ENCODE measurements at regions not wholly inside any gene's neighbourhood (a gene's known extent, or its start where the extent isn't known, plus 50 kb on each side); places are given as distances from the start of the nearest gene placed in this dataset.

GRCh38 chr3:162385387-162385786 is 888.8 kb downstream of the OTOL1 start:
- WGBS, 2 donors: 86 to 92% methylated on average over 1 of the region's 1 CpG
- no peak overlapping the region for H3K4me3 ChIP-seq

GRCh38 chr3:162390891-162391290 is 894.3 kb downstream of the OTOL1 start:
- no peak overlapping the region for H3K4me3 ChIP-seq
- peaks cover 0 to 3% (median 0%) of the 10 kb centered on the region in 4 donors for H3K9me3 ChIP-seq (ENCODE audit: control insufficient read depth in 4 of 4, insufficient read depth in 3 of 4, low read length in 3 of 4)
- TF ChIP-seq CTCF (IDR thresholded peaks at IDR 0.05; ENCODE audit: control extremely low read depth, extremely low read depth): no peak
- no peak for DNase-seq
- no peaks in the 10 kb centered on the region for H3K27me3 ChIP-seq (ENCODE audit: control insufficient read depth in 3 of 3, insufficient read depth in 3 of 3, low read length in 2 of 3)
- 77 to 78% methylated on average over 3 of the region's 3 CpGs for WGBS, 2 donors
- H3K9ac ChIP-seq (ENCODE audit: insufficient read depth in 1 of 2, low read length in 2 of 2): no peak overlapping the region
- ATAC-seq (ENCODE audit: insufficient read depth, low FRiP score): no peak
- H3K4me1 ChIP-seq (ENCODE audit: control insufficient read depth in 5 of 5, insufficient read depth in 5 of 5, low read length in 5 of 5): no peaks in the 10 kb centered on the region
- no peaks in the 10 kb centered on the region for H3K36me3 ChIP-seq (ENCODE audit: control insufficient read depth in 4 of 4, insufficient read depth in 4 of 4, low read length in 4 of 4)
- H3K27ac ChIP-seq (ENCODE audit: low read depth in 1 of 2, low read length in 1 of 2): no peak overlapping the region

More at GRCh38 chr3:162385387-162385786, 888.8 kb downstream of the OTOL1 start:
- Histone ChIP-seq H3K4me1 (ENCODE audit: control insufficient read depth in 5 of 5, insufficient read depth in 5 of 5, low read length in 5 of 5) (no peaks in the 10 kb centered on the region), H3K9ac (ENCODE audit: insufficient read depth in 1 of 2, low read length in 2 of 2) (no peak overlapping the region), H3K27me3 (ENCODE audit: control insufficient read depth in 3 of 3, insufficient read depth in 3 of 3, low read length in 2 of 3) (no peaks in the 10 kb centered on the region), H3K36me3 (ENCODE audit: control insufficient read depth in 4 of 4, insufficient read depth in 4 of 4, low read length in 4 of 4) (no peaks in the 10 kb centered on the region), H3K9me3 (ENCODE audit: control insufficient read depth in 4 of 4, insufficient read depth in 3 of 4, low read length in 3 of 4) (no peaks in the 10 kb centered on the region), H3K27ac (ENCODE audit: low read depth in 1 of 2, low read length in 1 of 2) (no peak overlapping the region)
- no peak for ATAC-seq (ENCODE audit: insufficient read depth, low FRiP score)
- no peak for DNase-seq
- TF ChIP-seq CTCF (IDR thresholded peaks at IDR 0.05; ENCODE audit: control extremely low read depth, extremely low read depth): no peak

GRCh38 chr3:162391301-162391700 is 894.7 kb downstream of the OTOL1 start:
- no peak for ATAC-seq (ENCODE audit: insufficient read depth, low FRiP score)
- no peak overlapping the region for H3K9ac ChIP-seq (ENCODE audit: insufficient read depth in 1 of 2, low read length in 2 of 2)

More at GRCh38 chr3:162391301-162391700, 894.7 kb downstream of the OTOL1 start:
- 73 to 79% methylated on average over 2 of the region's 2 CpGs for WGBS, 2 donors
- peaks cover 0 to 3% (median 0%) of the 10 kb centered on the region in 4 donors for H3K9me3 ChIP-seq (ENCODE audit: control insufficient read depth in 4 of 4, insufficient read depth in 3 of 4, low read length in 3 of 4)
- no peak overlapping the region for H3K27ac ChIP-seq (ENCODE audit: low read depth in 1 of 2, low read length in 1 of 2)
- no peaks in the 10 kb centered on the region for H3K27me3 ChIP-seq (ENCODE audit: control insufficient read depth in 3 of 3, insufficient read depth in 3 of 3, low read length in 2 of 3)
- DNase-seq: no peak
- no peak overlapping the region for H3K4me3 ChIP-seq
- TF ChIP-seq CTCF (IDR thresholded peaks at IDR 0.05; ENCODE audit: control extremely low read depth, extremely low read depth): no peak
- no peaks in the 10 kb centered on the region for H3K4me1 ChIP-seq (ENCODE audit: control insufficient read depth in 5 of 5, insufficient read depth in 5 of 5, low read length in 5 of 5)
- H3K36me3 ChIP-seq (ENCODE audit: control insufficient read depth in 4 of 4, insufficient read depth in 4 of 4, low read length in 4 of 4): no peaks in the 10 kb centered on the region
